Progenitor cell of endocrine pancreas (in vitro differentiated cells): ENCODE measurements at regions not wholly inside any gene's neighbourhood (a gene's known extent, or its start where the extent isn't known, plus 50 kb on each side); places are given as distances from the start of the nearest gene placed in this dataset.

Experiments
- DNase-seq: peaks from one replicate; pipeline ENCODE4 v3.0.0; 2021; ENCODE audit warnings: low spot score; ENCODE audit not compliant: unreplicated experiment
- H3K27ac Mint-ChIP-seq: 2 replicates; pipeline ENCODE4 v1.8.0; 2021; ENCODE audit warnings: mild to moderate bottlenecking, moderate library complexity, mixed read lengths
- H3K27me3 Mint-ChIP-seq: 2 replicates; pipeline ENCODE4 v1.8.0; 2021; ENCODE audit warnings: mixed read lengths
- H3K36me3 Mint-ChIP-seq: 2 replicates; pipeline ENCODE4 v1.8.0; 2022; ENCODE audit warnings: mixed read lengths; ENCODE audit not compliant: insufficient read depth
- H3K4me1 Mint-ChIP-seq: 2 replicates; pipeline ENCODE4 v1.8.0; 2021; ENCODE audit warnings: low read depth, mixed read lengths
- H3K4me3 Mint-ChIP-seq: 2 replicates; pipeline ENCODE4 v1.8.0; 2021; ENCODE audit warnings: low read depth, mild to moderate bottlenecking, moderate library complexity, mixed read lengths
- H3K9me3 Mint-ChIP-seq: 2 replicates; pipeline ENCODE4 v1.8.0; 2021; ENCODE audit warnings: low read depth, mixed read lengths
- TF ChIP-seq, protein P1 (sequence below): fragments of 200-600 bp; sonication (generic); IDR thresholded peaks from one replicate; pipeline ENCODE4 v1.5.0; 2021; ENCODE audit warnings: antibody characterized with exemption, mild to moderate bottlenecking; ENCODE audit not compliant: unreplicated experiment

DNA sequence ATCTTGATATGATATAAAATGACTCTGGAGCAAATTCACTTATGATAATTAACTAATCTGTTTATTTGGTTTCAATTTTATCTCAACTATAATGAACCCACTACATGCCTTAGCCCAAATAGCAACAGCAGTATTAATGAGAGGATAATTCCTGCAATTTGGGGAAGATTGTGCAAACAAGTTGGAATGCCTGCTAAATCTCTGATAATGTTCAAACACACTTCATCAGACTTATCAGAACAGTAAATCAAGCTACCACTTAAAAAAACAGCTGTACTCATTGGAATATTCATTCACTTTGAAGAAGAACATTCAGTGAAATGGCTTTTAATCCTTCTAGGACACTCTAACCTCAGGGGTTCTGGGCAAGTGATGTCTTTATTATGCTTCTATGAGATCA, 85.4 kb downstream of the CBLN4 start:
- Mint-ChIP-seq H3K27me3 (no peaks in the 10 kb centered on the region), H3K27ac (no peak overlapping the region), H3K9me3 (peaks cover 65% of the 10 kb centered on the region), H3K4me3 (no peak overlapping the region), H3K4me1 (no peaks in the 10 kb centered on the region), H3K36me3 (no peaks in the 10 kb centered on the region)
- DNase-seq = no peak
- TF ChIP-seq, protein P1, sequence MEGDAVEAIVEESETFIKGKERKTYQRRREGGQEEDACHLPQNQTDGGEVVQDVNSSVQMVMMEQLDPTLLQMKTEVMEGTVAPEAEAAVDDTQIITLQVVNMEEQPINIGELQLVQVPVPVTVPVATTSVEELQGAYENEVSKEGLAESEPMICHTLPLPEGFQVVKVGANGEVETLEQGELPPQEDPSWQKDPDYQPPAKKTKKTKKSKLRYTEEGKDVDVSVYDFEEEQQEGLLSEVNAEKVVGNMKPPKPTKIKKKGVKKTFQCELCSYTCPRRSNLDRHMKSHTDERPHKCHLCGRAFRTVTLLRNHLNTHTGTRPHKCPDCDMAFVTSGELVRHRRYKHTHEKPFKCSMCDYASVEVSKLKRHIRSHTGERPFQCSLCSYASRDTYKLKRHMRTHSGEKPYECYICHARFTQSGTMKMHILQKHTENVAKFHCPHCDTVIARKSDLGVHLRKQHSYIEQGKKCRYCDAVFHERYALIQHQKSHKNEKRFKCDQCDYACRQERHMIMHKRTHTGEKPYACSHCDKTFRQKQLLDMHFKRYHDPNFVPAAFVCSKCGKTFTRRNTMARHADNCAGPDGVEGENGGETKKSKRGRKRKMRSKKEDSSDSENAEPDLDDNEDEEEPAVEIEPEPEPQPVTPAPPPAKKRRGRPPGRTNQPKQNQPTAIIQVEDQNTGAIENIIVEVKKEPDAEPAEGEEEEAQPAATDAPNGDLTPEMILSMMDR = no peak

DNA sequence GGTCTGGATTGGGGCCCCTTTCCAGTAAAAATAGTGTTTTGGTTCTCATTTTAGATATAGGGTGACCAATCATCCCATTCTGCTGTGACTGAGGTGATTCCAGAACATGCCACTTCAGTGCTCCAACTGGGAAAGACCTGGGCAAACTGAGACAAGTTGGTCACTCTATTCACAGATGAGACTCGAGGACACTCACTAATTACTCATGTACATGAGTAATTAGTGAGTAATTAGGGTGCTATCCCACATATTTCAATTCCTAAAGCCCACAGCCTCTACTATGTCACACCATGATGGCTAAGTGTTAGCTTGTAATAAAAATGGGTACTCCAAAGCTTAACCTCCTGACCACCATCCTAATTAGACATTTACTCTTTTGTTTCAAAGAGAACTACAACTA, 86.0 kb downstream of the CBLN4 start:
- Mint-ChIP-seq H3K4me3 (no peak overlapping the region), H3K4me1 (no peaks in the 10 kb centered on the region), H3K9me3 (peaks cover 67% of the 10 kb centered on the region), H3K27ac (no peak overlapping the region), H3K36me3 (no peaks in the 10 kb centered on the region), H3K27me3 (no peaks in the 10 kb centered on the region)
- TF ChIP-seq, protein P1 = no peak
- no peak for DNase-seq

DNA sequence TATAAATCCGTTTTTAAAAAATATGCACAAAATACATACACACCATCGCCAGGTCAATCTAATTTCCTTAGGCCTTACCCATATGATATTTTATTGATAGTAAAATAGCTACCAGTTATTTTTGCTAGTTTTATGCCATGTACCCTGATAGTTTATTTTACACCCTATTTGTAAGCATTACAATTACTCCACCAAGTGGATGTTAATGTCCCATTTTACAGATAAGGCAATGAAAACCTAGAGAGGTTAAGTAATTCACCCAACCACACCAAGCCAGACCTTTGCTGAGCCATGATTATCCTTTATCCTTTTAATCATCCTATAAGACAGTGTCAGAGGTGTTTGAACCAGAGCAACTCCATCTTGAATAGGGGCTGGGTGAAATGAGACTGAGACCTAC, 86.8 kb downstream of the CBLN4 start:
- Mint-ChIP-seq H3K27ac (no peak overlapping the region), H3K4me1 (no peaks in the 10 kb centered on the region), H3K4me3 (no peak overlapping the region), H3K9me3 (peaks cover 65% of the 10 kb centered on the region), H3K27me3 (no peaks in the 10 kb centered on the region), H3K36me3 (no peaks in the 10 kb centered on the region)
- DNase-seq = no peak
- TF ChIP-seq, protein P1 = no peak

DNA sequence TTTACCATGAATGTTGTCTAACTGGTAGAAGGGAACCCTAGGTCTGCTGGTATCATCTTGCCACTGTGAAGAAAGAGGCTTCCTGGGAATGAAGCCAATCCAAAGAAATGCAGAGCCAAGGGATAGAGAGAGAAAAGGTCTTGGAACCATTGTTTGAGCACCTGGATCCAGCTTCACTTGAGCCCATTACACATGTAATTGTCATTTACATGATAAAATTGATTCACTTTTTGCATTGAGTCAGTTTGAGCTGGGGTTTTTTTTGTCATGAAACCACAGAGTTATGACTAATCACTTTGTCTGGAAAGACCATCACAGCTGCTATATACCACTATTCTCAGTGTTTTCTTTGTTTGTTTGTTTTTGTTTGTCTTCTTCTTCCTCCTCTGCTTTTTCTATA, 112.3 kb downstream of the CBLN4 start:
- no peaks in the 10 kb centered on the region for H3K4me1 Mint-ChIP-seq

DNA sequence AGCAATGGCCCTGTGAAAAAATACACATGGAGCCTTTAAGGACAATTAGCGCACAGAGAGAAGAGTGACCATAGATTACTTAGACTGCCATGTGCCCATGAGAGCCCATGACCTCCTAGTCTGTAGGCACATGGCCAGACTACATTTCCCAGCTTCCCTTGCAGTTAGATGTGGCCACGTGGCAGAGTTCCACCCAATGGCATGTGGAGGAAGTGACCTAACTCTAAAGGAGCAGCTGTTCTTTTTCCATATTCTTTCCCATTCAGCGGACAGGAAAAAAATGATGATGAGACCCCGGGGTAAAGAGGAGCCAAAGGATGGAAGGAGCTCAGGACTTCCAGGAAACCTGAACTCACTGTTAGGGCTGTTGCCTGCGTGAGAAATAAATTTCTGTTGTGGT, 116.6 kb downstream of the CBLN4 start:
- H3K9me3 Mint-ChIP-seq = peaks cover 55% of the 10 kb centered on the region

More for the DNA sequence above, 112.3 kb downstream of the CBLN4 start:
- TF ChIP-seq, protein P1 = no peak
- H3K4me3 Mint-ChIP-seq = no peak overlapping the region
- H3K27ac Mint-ChIP-seq = no peak overlapping the region
- H3K9me3 Mint-ChIP-seq = peaks cover 64% of the 10 kb centered on the region
- H3K27me3 Mint-ChIP-seq = no peaks in the 10 kb centered on the region
- DNase-seq = no peak
- H3K36me3 Mint-ChIP-seq = peaks cover 2% of the 10 kb centered on the region

More for the DNA sequence above, 116.6 kb downstream of the CBLN4 start:
- DNase-seq = no peak
- H3K4me1 Mint-ChIP-seq = no peaks in the 10 kb centered on the region
- TF ChIP-seq, protein P1 = no peak
- peaks cover 1% of the 10 kb centered on the region for H3K36me3 Mint-ChIP-seq
- no peak overlapping the region for H3K4me3 Mint-ChIP-seq
- H3K27me3 Mint-ChIP-seq = no peaks in the 10 kb centered on the region
- no peak overlapping the region for H3K27ac Mint-ChIP-seq
